ENCODE measurements at regions not wholly inside any gene's neighbourhood (a gene's known extent, or its start where the extent isn't known, plus 50 kb on each side); places are given as distances from the start of the nearest gene placed in this dataset.
A peak's percentile ranks its signal among the peaks of the same experiment; 100 is the strongest.

GRCh38 chr10:4771554-4772201, 54.3 kb upstream of the AKR1E2 start:
- H3K14ac ChIP-seq (ENCODE audit: insufficient read depth, low read length): no peak overlapping the region
- no peak overlapping the region for H2BK120ac ChIP-seq (ENCODE audit: low read depth, low read length, poor library complexity, severe bottlenecking)
- no peak overlapping the region for H4K8ac ChIP-seq (replicated peaks; ENCODE audit: insufficient read length, low read depth, low read length)
- H2BK20ac ChIP-seq (ENCODE audit: low read depth, low read length, poor library complexity, severe bottlenecking): no peak overlapping the region
- H3K4ac ChIP-seq (ENCODE audit: low read depth, low read length): no peak overlapping the region
- H2AFZ ChIP-seq (ENCODE audit: low read length): no peak overlapping the region
- DNase-seq: no peak
- H3K9me3 ChIP-seq (ENCODE audit: control insufficient read depth, low read depth, low read length): no peaks in the 10 kb centered on the region
- no peaks in the 10 kb centered on the region for H3K79me1 ChIP-seq (ENCODE audit: insufficient read depth, low read depth, low read length, poor library complexity, severe bottlenecking)
- no peak overlapping the region for H3K27ac Mint-ChIP-seq
- H4K91ac ChIP-seq (ENCODE audit: insufficient read length, low read depth, low read length): no peak overlapping the region
- WGBS (ENCODE audit: extremely low coverage, insufficient read length, low lambda C conversion rate): no CpG with 5 or more reads among the region's 5 CpGs
- no peaks in the 10 kb centered on the region for H4K20me1 ChIP-seq (ENCODE audit: control insufficient read depth, insufficient read depth, insufficient read length)
- H3K27ac ChIP-seq (ENCODE audit: insufficient read length, low read depth, low read length): no peak overlapping the region
- no peaks in the 10 kb centered on the region for H3K27me3 Mint-ChIP-seq (ENCODE audit: low read depth)
- no peak overlapping the region for H4K5ac ChIP-seq (ENCODE audit: insufficient read length, low read depth, low read length)
- no peaks in the 10 kb centered on the region; a peak in 1 of 5 replicates for H3K9me3 Mint-ChIP-seq
- no peak overlapping the region for H3T11ph ChIP-seq (ENCODE audit: low read length)
- H3K23me2 ChIP-seq (ENCODE audit: insufficient read length, low read depth, low read length, poor library complexity, severe bottlenecking): no peaks in the 10 kb centered on the region
- no peaks in the 10 kb centered on the region for H3K36me3 Mint-ChIP-seq (ENCODE audit: insufficient read depth in 1 of 3, low read depth in 3 of 3)
- no peak overlapping the region for H3K18ac ChIP-seq (ENCODE audit: insufficient read length, low read depth, low read length)
- H2BK15ac ChIP-seq (ENCODE audit: low read depth, low read length): no peak overlapping the region
- no peaks in the 10 kb centered on the region for H3K79me2 ChIP-seq (ENCODE audit: insufficient read depth, low read length)
- no peak overlapping the region for H3K9ac ChIP-seq (ENCODE audit: extremely low read depth, insufficient read length, low read length)
- 0 out of 3 replicates have a peak, but pooled peaks have one; percentile 0 for TF ChIP-seq CTCF (conservative IDR thresholded peaks at IDR 0.05)
- 0 out of 4 replicates have a peak, but pooled peaks cover 2% of the 10 kb centered on the region in 2 experiments for H3K4me1 Mint-ChIP-seq
- no peak overlapping the region for H3K56ac ChIP-seq (ENCODE audit: insufficient read length, low read depth, low read length)
- no peaks in the 10 kb centered on the region for H3K27me3 ChIP-seq (ENCODE audit: insufficient read depth, low read length)
- H3K4me2 ChIP-seq (ENCODE audit: insufficient read depth, insufficient read length, low read length): no peak overlapping the region
- no peak overlapping the region for H2BK12ac ChIP-seq (ENCODE audit: insufficient read length, low read depth, low read length)
- no peak overlapping the region for H2AK5ac ChIP-seq (ENCODE audit: insufficient read length, low read length)
- peaks cover 5% of the 10 kb centered on the region; the same call in 1 of the 2 replicates for H3K4me1 ChIP-seq (ENCODE audit: insufficient read depth, low read length)
- H2BK5ac ChIP-seq (ENCODE audit: insufficient read length, low read length): no peak overlapping the region
- no peak overlapping the region for H3K23ac ChIP-seq (ENCODE audit: insufficient read length, low read depth, low read length)
- no peak overlapping the region for H3K4me3 Mint-ChIP-seq
